Suppressor macrophage treated with lipopolysaccharide for 4 hours (primary cell): ENCODE measurements at regions not wholly inside any gene's neighbourhood (a gene's known extent, or its start where the extent isn't known, plus 50 kb on each side); places are given as distances from the start of the nearest gene placed in this dataset.
"Not testable (repeated sequence)": the region's sequence is repeated elsewhere in the genome, so short reads cannot be mapped to it uniquely, and the experiment has no call there.

Source experiments
- DNase-seq: peaks from one replicate; pipeline ENCODE4 v3.0.0-alpha.2; 2020

DNA sequence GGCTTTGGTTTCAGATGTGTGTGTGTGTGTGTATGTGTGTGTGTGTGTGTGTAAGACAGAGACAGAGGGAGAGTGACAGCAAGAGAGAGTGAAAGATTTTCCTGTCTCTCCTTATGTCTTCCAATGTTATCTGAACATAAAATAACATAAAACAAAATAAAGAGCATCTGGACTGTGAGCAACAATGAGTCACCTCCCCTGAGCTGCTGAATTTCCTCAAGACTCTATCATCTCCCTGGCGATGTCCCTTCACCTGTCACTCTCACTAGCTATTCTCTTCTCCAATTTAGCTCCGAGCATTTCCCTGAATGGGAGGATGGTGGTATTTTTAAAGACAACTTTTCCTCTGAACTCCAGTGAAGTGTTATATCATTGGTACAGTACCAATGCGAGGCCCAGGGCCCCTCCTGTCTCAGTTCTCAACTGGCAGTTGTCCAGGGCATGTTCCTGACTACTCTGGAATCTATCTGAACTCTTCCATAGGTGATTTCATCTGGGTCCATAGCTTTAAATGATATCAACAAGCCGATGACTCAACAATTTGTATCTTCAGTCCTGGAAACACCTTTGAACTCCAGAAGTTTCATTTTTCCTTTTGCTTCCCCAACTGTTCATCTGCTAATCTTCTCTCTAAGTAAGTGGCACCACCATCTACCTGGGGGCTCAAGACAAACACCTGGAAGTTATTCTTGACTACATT lies 195.0 kb upstream of the CLNK start:
- DNase-seq: no peak

DNA sequence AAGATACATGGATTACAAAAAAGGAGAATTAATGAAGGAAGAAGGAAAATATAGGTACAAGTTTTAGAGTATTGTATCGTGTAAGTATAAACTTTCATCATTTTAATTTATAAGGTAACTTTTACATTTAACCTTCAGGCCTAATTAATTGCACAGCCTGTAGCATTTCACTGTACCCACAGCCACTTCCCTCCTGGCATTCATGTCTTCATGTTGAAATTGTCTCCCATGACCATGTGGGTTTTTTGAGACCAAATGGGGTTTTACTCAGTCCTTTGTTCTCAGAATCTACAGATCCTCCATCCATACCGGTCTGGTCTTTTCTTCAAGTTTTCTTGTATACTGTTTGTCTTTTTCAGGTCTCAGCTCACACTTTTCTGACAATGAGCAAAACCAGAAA lies 194.3 kb upstream of the CLNK start:
- no peak for DNase-seq

DNA sequence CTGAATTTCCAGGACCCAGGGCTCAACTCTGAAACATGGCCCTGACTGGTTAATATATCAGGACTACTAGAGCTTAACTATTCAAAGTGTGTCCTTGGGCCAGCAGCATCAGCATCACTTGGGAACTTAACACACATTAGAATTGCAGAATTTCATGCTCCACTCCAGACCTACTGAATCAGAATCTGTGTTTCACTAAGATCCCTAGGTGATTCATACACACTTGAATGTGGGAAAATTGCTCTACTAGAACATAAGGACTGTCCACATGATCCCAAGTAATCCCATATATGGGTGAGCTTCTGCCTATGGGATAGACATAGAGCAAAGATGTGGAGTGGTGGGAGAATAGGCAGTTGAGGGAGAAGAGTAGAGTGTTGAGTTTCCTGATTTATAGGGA lies 192.5 kb upstream of the CLNK start:
- no peak for DNase-seq

DNA sequence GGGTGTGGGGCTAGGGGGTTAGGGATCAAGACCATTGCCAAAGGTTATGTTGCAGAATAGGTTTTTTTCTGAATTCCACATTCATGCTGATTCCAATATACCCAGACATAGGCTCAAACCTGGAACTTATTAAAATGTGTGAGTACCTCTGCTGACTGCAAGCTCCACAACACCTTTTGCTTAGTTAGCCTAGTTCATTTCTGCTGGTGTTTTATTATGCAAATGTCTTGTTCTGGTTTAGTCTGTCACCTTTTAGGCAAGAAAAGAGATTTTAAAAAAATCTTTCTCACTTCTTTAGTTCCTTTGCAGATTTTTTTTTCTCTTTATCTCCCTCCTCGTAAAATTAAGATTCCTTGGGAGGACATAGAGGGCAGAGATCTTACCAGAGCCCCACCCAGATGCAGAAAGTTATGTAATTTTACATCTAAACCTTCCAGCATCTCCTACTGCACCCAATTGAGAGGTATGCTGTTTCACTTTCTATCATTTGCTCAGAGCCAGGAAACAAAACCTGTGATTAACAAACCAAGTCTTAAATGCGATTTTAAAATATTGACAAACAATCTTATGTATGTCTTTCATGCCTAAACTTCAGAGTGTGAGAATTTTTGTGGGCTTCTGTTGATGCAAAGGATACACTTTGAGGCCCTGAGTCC lies 190.7 kb upstream of the CLNK start:
- DNase-seq: no peak

DNA sequence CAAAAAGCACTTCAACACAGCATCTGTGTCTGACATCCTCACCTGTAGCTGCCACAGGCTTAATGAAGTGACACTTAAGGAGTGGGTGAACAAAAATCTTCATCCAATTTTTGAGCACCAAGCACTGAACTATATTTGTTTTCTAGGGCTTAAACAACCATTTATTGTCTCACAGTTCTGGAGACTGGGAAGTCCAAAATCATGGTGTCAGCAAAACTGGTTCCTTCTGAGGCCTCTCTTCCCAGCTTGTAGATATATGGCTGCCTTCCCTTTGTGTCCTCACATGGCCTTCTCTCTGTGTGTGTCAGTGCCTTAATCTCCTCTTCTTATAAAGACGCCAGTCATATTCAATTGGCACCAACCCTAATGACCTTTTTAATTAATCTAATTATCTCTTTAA lies 189.2 kb upstream of the CLNK start:
- no peak for DNase-seq

DNA sequence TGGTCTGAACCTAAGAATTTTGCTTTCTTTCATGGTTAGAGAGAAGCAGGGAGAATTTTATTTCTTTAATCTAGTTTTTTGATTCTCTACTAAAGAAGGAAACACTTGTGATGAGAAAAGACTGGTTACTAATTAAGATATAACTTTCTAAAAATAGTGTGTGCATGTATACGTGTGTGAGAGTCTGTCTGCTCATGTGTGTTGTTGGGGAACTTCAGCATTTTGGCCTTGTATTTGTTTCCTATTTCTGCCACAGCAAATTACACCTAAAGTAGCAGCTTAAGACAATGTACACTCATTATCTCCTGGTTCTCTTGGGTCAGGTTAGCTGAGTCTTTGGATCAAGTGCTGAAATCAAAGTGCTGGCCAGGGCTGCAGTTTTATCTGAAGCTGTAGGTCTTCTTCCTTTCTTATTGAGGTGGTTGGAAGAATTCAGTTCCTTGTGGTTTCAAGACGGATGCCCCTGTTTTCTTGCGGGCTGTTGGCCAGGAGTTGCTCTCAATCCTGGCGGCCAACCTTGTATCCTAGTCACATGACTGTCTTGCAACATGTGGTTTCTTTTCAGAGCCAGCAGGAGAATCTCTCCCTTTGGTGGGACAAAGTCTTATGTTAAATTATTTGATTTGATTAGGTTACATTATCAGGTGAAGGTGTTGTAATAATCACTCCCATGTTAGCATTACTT lies 188.4 kb upstream of the CLNK start:
- DNase-seq: no peak

DNA sequence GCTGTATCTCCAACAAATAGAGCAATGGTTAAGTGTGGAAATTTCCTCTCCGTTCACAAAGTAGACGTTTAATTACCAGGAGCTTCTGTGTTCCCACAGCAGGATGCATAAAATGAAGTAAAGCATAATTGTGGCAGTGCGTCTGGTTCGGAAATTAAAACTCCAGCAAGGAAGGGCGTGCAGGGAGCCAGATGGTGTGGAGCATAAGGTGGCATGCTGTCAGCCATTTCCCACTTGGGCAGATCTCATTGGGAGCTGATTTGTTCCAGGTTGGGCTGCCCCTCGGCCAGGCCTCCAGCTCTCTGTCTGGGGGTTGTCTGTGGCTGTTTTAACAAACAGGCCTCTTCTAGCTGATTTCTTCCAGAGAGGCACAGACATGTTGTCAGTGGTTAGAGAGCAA lies 182.1 kb upstream of the CLNK start:
- no peak for DNase-seq

DNA sequence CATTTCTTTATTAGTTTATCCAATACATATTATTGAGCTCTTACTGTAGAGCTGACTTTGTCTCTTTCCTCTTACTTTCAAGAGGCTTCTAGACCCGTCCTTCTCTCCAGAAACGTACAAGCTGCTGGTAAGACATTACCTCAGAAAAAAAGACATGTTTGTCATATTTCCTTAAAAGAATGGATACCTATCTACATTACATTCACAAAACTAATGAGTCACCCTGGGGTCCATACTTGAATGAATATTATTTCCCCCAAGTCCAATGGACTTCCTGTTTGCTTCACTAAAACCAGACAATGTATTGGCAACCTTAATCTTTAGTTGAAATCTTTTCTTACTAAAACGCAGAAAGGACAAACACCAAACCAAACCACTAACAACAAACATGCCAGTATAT lies 176.5 kb upstream of the CLNK start:
- DNase-seq: no peak

DNA sequence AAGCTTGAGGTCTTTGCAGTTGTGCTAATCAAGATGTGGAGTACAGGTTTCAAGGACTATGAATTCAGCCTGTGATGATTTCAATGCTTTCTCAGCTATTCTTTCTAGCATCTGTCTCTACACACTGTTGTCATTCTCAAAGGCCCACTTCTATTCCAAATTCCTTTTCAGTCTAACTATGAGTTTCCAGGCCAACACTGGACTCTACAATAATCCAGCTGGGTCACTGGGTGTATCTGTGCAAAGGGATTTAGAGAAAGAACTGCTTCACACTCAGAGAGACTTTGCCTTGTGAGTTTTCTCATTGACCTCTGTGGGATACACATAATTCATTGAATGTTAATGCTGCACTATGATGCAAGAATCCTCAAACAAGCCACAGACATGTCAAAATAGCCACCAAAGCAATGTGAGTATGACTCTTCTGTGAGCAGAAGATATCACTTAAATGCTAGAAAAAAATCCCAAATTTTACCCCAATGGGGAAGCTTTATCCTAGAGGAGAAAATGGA lies 171.8 kb upstream of the CLNK start:
- DNase-seq: no peak

DNA sequence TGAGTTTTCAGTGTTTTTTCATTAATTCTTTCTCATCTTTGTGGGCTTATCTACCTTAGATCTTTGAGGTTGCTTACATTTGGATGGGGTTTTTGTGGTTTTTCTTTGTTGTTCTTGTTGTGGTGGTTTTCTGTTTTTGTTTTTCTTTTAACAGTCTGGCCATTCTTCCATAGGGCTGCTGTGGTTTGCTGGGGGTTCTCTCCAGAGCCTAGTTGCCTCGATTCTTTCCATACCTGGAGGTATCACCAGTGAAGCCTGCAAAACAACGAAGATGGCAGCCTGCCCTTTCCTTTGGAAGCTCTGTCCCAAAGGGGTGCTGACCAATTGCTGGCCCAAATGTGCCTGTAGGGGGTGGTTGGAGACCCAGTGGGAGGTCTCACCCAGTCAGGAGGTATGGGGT lies 168.6 kb upstream of the CLNK start:
- DNase-seq: no peak

DNA sequence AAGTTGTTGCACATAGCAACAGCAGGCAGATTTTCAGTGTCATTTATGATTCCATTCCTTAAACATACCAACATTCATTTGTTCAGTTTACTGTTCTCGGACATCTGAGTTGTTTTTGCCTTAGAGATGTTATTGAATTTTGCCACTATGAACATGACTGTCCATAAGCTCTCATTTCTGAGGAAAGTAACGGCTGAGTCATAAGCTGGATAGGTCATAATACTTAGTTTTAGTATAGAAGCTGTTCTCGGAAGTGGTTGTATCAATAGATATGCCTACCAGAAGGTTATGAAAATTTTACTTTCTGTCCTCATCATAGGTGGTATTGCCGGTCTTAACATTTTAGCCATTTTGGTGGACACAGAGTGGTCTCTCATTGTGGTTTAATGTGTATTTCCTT lies 157.1 kb upstream of the CLNK start:
- no peak for DNase-seq

DNA sequence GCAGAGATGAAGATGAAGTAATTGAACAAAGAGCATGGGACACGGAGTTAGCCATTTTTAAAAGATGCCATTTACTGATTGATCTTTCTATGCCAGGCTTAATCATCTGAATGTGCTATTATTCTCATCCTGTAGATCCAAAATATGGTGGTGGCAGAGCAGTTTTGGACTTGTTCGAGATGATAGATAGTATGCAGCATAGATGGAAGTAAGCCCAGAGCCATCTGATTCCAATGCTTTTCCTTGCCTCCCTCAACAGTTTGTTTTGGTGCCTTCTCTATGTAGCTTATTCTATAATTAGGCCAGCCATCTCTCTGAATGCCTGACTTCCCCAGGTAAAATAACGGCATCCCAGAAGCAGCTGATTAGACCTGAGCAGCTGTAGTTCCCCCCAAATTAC lies 152.6 kb upstream of the CLNK start:
- no peak for DNase-seq

DNA sequence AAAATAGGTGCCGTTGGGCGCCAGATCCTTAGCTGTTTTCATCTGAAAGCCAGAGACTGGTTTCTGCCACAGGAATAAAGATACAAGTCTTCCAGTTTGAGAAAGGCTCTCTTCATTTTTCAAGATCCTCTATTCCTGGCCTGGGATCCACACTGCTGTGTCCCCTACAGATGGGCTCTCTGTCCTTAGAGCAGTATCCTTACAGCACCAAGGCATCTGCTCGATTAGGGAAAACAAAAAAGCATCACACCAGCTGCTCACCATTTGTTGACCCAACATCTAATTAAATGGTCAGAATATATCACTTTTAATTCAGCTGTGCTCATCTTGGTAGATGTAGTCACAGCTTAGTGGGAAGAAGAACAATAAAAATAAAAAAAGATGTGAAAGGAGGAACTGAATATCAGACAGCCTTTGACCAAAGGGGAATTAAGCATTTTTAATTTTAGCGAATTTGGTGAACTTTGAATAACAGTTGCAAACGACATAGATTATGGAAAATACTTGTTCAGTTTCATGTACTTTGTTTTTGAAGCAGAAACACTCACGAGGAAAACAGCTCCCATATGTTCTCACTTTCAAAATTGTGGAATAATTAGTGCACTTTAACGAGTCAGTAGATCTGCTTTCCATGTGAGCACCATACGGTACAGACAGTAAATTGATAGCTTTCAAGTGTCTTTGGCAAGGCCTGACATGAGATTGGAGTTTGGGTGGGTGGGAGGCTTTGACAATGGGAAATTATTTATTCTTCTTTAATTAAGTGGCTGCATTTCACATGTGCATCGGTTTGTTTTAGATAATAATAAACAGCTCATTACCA lies 148.4 kb upstream of the CLNK start:
- no peak for DNase-seq

DNA sequence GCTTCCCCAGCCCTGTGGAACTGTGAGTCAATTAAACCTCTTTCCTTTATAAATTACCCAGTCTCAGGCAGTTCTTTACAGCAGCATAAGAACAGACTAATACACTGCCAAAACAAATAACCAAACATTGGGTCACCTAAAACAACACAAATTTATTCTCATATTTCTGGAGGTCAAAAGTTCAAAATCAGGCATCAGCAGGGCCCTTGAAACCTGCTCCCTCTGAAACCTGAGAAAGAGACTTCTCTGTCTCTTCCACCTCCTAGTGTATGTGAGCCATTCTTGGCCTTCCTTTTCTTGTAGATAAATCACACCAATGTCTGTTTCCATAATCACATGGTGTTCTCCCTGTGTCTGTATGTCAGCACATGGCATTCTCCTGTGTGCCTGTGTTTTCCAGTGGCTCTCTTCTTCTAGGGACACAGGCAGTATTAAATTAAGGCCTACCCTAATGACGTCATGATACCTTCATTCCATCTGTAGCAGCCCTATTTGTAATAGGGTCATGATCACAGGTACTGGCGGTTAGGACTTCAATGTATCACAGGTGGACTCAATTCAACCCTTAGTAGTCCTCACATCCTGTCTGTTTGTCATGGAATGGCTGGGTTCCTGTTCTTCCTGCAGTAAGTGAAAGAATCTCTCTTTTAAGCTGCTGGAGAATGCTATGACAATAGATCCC lies 147.3 kb upstream of the CLNK start:
- no peak for DNase-seq

DNA sequence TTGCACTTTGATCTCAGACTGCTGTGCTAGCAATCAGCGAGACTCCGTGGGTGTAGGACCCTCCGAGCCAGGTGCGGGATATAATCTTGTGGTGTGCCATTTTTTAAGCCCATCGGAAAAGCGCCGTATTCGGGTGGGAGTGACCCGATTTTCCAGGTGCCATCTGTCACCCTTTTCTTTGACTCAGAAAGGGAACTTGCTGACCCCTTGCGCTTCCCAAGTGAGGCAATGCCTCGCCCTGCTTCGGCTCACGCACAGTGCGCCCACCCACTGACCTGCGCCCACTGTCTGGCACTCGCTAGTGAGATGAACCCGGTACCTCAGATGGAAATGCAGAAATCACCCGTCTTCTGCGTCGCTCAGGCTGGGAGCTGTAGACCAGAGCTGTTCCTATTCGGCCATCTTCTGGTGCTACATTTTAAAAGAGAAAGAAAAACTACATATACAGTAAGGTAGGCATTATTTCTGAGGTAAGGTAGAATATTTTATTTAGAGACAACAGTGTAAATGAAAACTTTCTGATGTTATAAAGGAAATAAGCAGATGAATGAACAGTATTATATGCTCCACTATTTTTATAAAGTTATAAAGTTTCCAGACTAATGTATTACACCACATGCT lies 144.5 kb upstream of the CLNK start:
- DNase-seq: not testable (repeated sequence)

DNA sequence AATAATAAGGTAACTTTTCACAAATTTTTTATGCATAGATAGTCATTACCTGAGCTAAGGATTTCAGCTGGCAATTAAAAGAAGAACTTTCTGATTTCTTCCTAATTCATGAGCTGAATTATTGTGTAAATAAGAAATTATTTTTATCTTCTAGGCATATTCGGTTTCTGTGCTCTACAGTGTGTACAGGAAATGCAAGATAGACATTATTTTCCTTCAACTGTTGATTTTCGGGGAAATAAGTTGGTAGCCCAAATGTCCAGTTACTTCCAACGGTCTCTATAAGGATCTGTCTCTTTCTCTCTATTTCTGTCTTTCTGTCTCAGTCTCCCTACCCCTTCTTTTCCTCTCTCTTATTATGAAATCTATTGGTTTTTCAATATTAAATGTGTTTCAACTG lies 137.3 kb upstream of the CLNK start:
- DNase-seq: no peak

DNA sequence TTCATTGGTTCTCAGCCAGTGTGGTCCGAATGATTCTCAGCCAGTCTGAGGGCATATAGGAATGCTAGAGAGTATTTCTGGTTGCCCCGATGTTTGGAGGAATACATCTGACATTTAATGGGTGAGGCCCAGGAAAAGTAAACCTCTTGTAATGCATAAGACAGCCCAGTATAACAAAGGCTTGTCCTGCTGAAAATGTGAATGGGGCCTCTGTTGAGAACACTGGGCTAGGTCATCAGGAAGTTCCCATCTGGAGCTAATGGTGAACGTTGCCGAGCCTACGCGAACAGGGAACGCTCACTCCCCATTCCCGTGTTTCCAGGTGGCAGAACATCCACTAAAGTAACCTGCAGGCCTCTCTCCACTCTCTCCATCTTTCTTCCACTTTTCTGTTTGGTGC lies 132.0 kb upstream of the CLNK start:
- no peak for DNase-seq

DNA sequence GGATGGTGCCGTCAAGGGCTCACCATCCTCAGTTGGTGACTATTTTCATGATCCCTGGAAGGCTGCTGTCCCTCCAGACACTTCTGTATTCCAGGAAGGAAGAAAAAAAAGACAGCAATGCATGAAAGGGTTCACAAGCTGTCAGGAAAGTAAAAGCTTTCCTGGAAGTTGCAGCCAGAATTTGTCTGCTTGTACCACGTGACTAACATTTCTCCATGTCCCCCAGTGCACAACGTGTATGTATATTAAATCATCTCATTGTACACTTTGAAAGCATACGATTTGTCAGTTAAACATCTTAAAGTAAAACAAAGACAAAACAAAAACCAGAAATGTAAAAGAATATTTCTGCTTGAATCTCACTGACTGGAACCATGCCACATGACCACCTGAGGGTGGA lies 127.4 kb upstream of the CLNK start:
- no peak for DNase-seq

DNA sequence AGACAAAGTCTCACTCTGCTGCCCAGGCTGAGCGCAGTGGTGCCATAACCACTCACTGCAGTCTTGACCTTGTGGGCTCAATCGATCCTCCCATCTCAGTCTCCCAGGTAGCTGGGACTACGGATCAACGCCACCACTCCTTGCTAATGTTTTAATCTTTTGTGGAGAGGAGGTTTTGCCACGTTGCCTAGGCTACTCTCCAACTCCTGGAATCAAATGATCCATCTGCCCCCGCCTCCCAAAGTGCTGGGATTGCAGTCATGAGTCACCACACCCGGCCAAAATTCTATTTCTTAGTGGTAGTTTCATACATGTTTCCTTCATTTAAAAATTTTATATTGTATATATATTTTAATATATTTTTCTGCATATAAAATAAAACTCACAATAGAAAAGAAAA lies 125.8 kb upstream of the CLNK start:
- no peak for DNase-seq

DNA sequence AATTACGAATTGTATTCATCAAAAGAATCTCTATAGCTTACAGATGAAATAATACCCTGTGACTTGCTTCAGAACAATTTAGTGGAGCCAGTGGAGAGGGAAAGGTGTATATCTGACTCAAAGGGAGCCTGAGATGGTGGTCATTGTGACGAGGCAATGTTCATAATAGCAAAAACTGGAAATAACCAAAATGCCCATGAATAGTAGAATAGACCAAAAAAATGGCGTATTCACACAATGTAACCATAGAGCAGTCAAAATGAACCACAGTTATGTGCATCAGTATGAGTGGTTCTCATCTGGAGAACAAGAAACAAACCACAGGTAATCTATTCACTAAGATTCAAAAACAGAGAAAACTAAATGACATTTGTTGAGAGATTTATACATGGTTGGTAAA lies 125.3 kb upstream of the CLNK start:
- DNase-seq: no peak

DNA sequence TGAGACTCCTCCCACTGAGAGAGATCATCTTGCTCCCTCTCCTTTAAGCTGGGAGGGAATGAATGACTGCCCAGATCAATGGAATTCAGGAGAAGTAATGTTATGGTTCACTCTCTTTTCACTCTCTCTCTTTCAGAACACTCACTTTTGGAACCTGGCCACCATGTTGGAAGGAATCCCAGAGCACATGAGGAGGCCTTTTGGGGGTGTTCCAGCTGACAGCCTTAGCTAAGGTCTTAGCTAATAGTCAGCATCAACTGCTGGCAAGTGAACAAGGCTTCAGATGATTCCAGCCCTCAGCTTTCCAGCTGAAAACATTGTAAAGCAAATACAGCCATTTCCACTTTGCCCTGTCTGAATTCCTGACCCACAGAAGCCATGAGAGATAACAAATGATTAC lies 124.0 kb upstream of the CLNK start:
- DNase-seq: no peak

DNA sequence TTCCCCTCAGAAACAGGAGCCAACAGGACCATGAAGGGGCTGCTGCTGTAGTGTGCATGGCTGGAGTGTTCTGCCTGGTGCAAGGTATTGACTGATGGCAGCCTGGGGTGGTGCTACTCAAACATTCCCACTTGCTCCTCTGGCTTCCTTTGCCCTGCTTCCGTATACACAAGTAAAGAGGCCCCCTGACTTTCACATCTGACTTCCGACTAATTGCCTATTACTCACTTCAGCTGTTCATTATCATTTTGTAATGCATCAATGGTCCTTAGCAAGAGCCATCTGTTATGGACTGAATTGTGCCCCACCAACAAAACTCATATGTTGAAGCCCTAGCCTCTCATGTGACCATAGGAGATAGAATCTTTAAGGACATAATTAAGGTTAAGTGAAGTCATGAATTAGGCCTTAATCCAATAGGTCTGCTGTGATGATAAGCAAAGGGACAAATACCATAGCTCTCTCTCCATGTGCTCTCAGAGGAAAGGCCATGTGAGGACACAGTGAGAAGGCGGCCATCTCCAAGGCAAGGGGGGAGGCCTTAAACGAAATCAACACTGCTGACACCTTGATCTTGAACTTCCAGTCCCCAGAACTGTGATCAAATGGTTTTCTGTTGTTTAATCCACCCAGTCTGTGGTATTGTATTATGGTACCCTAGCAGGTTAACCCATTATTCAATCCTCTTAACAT lies 122.5 kb upstream of the CLNK start:
- DNase-seq: no peak
